GM20000 (cell line): ENCODE measurements at regions not wholly inside any gene's neighbourhood (a gene's known extent, or its start where the extent isn't known, plus 50 kb on each side); places are given as distances from the start of the nearest gene placed in this dataset.
"Not testable (repeated sequence)": the region's sequence is repeated elsewhere in the genome, so short reads cannot be mapped to it uniquely, and the experiment has no call there.

Experiments used
- DNase-seq: peaks from one replicate; pipeline ENCODE4 v3.0.0; 2012; ENCODE audit warnings: low spot score
- CTCF ChIP-seq: IDR thresholded peaks from 2 replicates; pipeline ENCODE4 v1.5.1; 2012; ENCODE audit warnings: mild to moderate bottlenecking, control low read depth; ENCODE audit errors: extremely low read depth, missing control alignments

- DNase-seq, result no peak
- no peak for TF ChIP-seq CTCF
Measured at GRCh38 chr20:19918965-19919329, 98.2 kb upstream of the NAA20 start.

DNA sequence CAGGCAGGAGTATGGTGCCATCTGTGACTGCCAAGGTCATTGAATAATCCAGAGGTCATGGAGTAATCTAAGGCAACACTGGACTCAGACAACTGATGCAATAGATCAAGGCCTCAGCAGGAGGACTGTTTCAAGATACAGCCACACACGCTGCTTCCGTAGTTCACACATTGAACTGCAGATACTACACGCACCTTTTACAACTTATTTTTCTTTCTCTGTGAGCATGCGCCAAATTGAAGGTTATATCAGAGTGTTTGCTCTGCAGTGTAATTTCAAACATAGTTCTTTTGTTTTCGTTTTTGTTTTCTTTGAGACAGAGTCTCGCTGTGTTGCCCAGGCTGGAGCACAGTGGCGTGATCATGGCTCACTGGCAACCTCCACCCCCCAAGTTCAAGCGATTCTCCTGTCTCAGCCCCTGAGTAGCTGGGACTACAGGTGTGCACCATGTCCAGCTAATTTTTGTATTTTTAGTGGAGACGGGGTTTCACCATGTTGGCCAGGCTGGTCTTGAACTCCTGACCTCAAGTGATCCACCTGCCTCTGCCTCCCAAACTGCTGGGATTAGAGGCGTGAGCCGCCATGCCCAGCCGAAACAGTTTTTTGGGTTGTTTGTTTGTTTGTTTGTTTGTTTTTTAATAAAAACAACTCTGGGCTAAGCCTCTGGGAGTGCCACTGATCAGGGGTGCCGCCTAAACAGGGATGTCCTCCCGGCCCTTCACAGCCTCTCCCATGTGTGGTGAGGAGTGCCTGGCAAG, 96.6 kb upstream of the NAA20 start:
- DNase-seq, result no peak
- TF ChIP-seq CTCF, result no peak

- no peak for TF ChIP-seq CTCF
- no peak for DNase-seq
Measured at GRCh38 chr20:19921284-19921793, 95.8 kb upstream of the NAA20 start.

DNA sequence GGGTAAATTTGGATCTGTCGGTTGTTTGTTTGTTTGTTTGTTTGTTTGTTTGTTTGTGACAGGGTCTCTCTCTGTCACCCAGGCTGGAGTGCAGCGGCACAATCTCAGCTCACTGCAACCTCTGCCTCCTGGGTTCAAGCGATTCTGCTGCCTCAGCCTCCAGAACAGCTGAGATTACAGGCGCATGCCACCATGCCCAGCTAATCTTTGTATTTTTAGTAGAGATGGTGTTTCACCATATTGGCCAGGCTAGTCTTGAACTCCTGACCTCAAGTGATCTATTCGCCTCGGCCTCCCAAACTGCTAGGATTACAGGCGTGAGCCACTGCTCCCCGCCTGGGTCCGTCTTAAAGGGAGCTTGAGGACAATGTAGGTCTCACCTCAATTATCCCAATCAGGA, 95.3 kb upstream of the NAA20 start:
- not testable (repeated sequence) for DNase-seq

DNA sequence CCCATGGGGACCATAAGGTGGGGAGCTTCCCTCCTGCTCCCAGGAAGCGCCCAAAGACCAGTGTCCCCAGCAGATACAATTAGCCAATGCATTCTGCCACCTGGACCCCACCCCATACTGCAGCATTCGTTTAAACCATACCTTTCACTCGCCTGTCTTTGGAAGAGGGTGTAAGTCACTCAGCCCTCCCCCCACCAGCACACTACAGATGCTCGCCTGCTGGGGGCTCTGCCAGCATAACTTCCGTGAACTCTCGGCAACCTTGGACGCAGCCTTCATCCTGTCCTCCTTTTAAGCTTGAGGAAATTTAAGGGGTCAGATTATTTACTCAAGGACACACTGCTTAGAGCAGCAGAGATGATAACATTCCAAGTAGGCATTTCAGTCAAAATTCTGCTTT, 94.4 kb upstream of the NAA20 start:
- DNase-seq, result no peak

GRCh38 chr20:19923762-19924161, 93.4 kb upstream of the NAA20 start:
- no peak for DNase-seq
- no peak for TF ChIP-seq CTCF

More for the DNA sequence above, 94.4 kb upstream of the NAA20 start:
- TF ChIP-seq CTCF, result no peak

DNA sequence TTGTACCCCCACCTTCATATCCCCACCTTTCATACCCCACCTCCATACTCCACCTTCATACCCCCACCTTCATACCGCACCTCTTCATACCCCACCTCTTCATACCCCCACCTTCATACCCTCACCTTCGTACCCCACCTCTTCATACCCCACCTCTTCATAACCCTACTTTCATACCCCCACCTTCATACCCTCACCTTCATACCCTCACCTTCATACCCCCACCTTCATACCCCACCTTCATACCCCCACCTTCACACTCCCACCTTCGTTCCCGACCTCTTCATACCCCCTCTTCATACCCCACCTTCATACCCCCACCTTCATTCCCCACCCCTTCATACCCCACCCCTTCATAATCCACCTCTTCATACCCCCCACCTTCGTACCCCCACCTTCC, 92.9 kb upstream of the NAA20 start:
- TF ChIP-seq CTCF, result no peak

DNA sequence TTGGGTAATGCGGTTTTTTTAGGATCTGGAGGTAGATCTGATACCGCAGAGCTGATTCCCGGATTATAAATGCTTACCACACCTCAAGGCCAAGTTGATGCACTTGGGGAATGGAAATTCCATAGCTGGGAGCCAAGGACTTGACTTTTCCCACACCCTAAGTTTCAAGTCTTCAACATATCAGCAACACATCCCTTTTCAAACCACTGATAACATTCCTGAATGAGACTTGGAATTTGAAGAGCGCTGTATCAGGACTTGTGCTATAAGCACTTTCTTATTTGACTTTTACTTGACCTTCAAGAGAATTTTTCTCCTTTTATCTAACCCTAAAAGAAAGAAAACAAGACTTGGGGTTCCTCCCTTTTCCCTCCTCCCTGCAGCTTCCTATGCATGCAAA, 90.6 kb upstream of the NAA20 start:
- no peak for TF ChIP-seq CTCF
- DNase-seq, result no peak

More for the DNA sequence above, 92.9 kb upstream of the NAA20 start:
- no peak for DNase-seq
